GM12878 (cell line): ENCODE measurements at regions not wholly inside any gene's neighbourhood (a gene's known extent, or its start where the extent isn't known, plus 50 kb on each side); places are given as distances from the start of the nearest gene placed in this dataset.
"Not testable (repeated sequence)": the region's sequence is repeated elsewhere in the genome, so short reads cannot be mapped to it uniquely, and the experiment has no call there.

ENCODE experiments used
- ATAC-seq: fragments of 200-7000 bp; cut with Tn5 transposase; 3 replicates; pipeline ENCODE4 v1.9.1; 2020; ENCODE audit warnings: mild to moderate bottlenecking, moderate library complexity
- BruUV-seq: library from RNA; stranded (reverse); fragments of 400-500 nt; replicated peaks from 2 replicates; lab custom pipeline; 2021; lab: Mats Ljungman, UMichigan
- CTCF ChIA-PET: fragments of 300-600 bp; sonication (Branson Sonifier 250); formaldehyde crosslinking; extraction: SDS; loops from one replicate; lab custom pipeline; 2021; ENCODE audit warnings: inconsistent platforms; lab: Yijun Ruan, JAX
- POLR2A ChIA-PET: fragments of 350-600 bp; formaldehyde crosslinking; extraction: SDS; loops from one replicate; lab custom pipeline; 2021; ENCODE audit warnings: inconsistent platforms; lab: Charles Lee
- RAD21 ChIA-PET: fragments of 300-600 bp; sonication (Branson Sonifier 250); formaldehyde crosslinking; loops from one replicate; lab custom pipeline; 2023; ENCODE audit warnings: antibody characterized with exemption; ENCODE audit not compliant: unreplicated experiment; lab: Charles Lee
- SMC1A ChIA-PET: fragments of 300-600 bp; sonication (Branson Sonifier 250); formaldehyde crosslinking; loops from one replicate; lab custom pipeline; 2023; ENCODE audit not compliant: unreplicated experiment, uncharacterized antibody; lab: Charles Lee
- DNase-seq: peaks from one replicate; pipeline ENCODE4 v3.0.0-alpha.2; 2011; ENCODE audit warnings: low read depth, low spot score
- FAIRE-seq: peaks from 3 replicates; lab custom pipeline; 2011; peaks lifted over from hg19 to GRCh38; lab: Jason Lieb, UNC
- H2AFZ ChIP-seq: 2 replicates; pipeline ENCODE4 v1.6.0; 2011; ENCODE audit warnings: low read depth, low read length, control low read depth; ENCODE audit not compliant: control insufficient read depth
- H3K27ac ChIP-seq: 2 replicates; pipeline ENCODE4 v1.5.1; 2011; ENCODE audit warnings: control low read depth; ENCODE audit not compliant: control insufficient read depth, insufficient read depth
- H3K27me3 ChIP-seq, 2 experiments: replicated peaks in 1 of 2; 2 replicates each; pipeline versions ENCODE4 v1.6.0 to v1.6.1; 2011; ENCODE audit warnings: low read length in 1 of 2; ENCODE audit not compliant: control insufficient read depth in 2 of 2, insufficient read depth in 2 of 2
- H3K36me3 ChIP-seq, 2 experiments: 2 replicates each; pipeline ENCODE4 v1.5.1; 2011; ENCODE audit warnings: low read length in 1 of 2; ENCODE audit not compliant: control insufficient read depth in 2 of 2, insufficient read depth in 2 of 2
- H3K4me1 ChIP-seq: 2 replicates; pipeline ENCODE4 v1.6.1; 2011; ENCODE audit warnings: mild to moderate bottlenecking, low read length, moderate library complexity, mixed read lengths; ENCODE audit not compliant: control insufficient read depth, insufficient read depth
- H3K4me2 ChIP-seq: 2 replicates; pipeline ENCODE4 v1.6.0; 2011; ENCODE audit warnings: control low read depth; ENCODE audit not compliant: control insufficient read depth, insufficient read depth
- H3K4me3 ChIP-seq: fragments of 200-600 bp; sonication (generic); 2 replicates; pipeline ENCODE4 v1.5.1; 2016
- H3K79me2 ChIP-seq: 2 replicates; pipeline ENCODE4 v1.6.0; 2011; ENCODE audit warnings: low read length; ENCODE audit not compliant: control insufficient read depth, insufficient read depth
- H3K9ac ChIP-seq: 2 replicates; pipeline ENCODE4 v1.8.0; 2011; ENCODE audit warnings: low read length, control low read depth, mixed read lengths; ENCODE audit not compliant: control insufficient read depth, insufficient read depth
- H3K9me3 ChIP-seq: replicated peaks from 3 replicates; pipeline ENCODE4 v1.5.1; 2011; ENCODE audit warnings: mild to moderate bottlenecking, low read length; ENCODE audit not compliant: control insufficient read depth, insufficient read depth
- H4K20me1 ChIP-seq: 2 replicates; pipeline ENCODE4 v1.6.0; 2011; ENCODE audit not compliant: control insufficient read depth, insufficient read depth
- WGBS: methylation state at CpG from one replicate; pipeline ENCODE4 v1.1.6; 2016; ENCODE audit warnings: low lambda C conversion rate; ENCODE audit not compliant: insufficient replicate concordance, insufficient coverage; ENCODE audit errors: missing lambda C conversion rate; 5-methylcytosine and 5-hydroxymethylcytosine counted together
- in situ Hi-C: fragments of 300-500 bp; cut with MboI; formaldehyde crosslinking; loops from 9 replicates; pipeline ENCODE4 v1.14.3; 2018; ENCODE audit warnings: mixed read lengths
- intact Hi-C: fragments of 100-400 bp; cut with micrococcal nuclease; formaldehyde crosslinking; loops from one replicate; pipeline ENCODE4 v1.14.2; 2022; ENCODE audit not compliant: unreplicated experiment

DNA sequence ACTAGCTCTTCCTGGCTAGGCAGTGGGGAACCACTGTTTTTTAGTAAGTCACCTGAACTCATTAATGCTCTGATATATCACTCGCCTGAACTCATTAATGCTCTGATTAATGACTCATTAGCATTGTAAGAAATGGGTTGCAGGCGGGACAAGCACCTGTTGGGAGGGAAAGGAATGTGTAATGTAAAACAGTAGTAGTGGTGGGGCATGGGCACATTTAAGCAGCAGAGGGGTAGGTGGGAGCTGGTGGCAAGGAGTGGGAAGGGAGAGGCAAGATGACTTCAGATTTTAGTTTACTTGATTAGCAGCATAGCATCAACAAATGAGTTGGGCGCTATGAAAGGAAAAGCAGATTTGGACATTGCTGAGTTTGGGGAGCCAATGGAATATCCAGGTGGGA is 68.2 kb downstream of the SYT15B start:
- POLR2A ChIA-PET, CTCF ChIA-PET, H3K4me3 ChIP-seq, H3K4me1 ChIP-seq, intact Hi-C loops, H2AFZ ChIP-seq, H3K4me2 ChIP-seq, FAIRE-seq, H3K9me3 ChIP-seq, H3K9ac ChIP-seq, SMC1A ChIA-PET, H3K36me3 ChIP-seq, H3K79me2 ChIP-seq, DNase-seq, in situ Hi-C loops, BruUV-seq, H3K27me3 ChIP-seq, ATAC-seq, RAD21 ChIA-PET, H4K20me1 ChIP-seq, H3K27ac ChIP-seq: not testable (repeated sequence)
- 11% methylated on average over 2 of the region's 3 CpGs for WGBS

DNA sequence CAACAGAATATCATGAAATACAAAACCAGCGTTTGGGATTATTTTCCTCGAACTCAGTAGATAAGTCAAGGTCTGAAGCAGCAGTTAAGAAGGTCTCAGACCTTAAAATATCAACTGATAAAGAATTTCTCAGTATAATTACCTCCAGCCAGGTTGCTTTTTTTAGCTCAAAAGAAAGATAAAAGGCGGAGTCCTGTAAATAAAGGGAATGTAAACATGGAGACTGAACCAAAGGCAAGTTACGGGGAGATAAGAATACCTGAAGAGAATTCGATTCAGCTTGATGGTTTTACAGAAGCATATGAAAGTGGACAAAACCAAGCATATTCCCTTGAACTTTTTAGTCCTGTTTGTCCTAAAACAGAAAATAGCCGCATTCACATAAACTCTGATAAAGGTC is 73.1 kb downstream of the SYT15B start:
- intact Hi-C loops, H3K36me3 ChIP-seq, H3K27ac ChIP-seq, H3K79me2 ChIP-seq, H3K9me3 ChIP-seq, H3K4me1 ChIP-seq, H3K27me3 ChIP-seq, H4K20me1 ChIP-seq, H2AFZ ChIP-seq, H3K4me3 ChIP-seq, RAD21 ChIA-PET, POLR2A ChIA-PET, DNase-seq, H3K4me2 ChIP-seq, FAIRE-seq, H3K9ac ChIP-seq, SMC1A ChIA-PET, CTCF ChIA-PET, in situ Hi-C loops, ATAC-seq, BruUV-seq: not testable (repeated sequence)
- WGBS: 0% methylated on average over 1 of the region's 6 CpGs

DNA sequence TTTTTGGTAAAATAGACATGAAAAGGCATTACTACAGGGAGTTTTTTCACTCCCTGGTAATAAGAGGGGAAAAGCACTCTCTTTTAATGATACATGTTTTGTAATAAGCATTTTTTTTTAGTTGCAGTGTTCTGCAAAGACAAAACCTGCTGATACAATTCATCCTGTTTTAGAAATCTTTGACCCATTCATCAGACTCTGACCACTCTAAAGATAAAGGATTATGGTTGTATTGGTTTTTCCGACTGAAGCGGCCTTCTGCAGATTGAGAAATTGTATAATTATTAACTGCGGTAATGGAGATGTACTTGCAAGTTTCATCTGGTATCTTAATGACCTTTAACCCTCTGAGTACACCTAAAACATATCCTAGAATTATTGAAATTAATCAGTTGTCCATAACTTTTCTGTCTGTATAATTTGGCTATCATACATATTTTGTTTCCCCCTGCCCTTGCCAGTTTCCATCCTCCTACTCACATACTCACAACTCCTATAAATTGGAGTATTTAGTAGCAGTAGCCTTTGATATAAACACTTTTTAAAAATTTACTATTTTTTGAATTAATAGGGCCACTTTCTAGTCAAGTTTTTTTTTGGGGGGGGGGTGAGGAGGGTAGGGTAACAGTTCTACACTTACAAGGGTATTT is 79.4 kb downstream of the SYT15B start:
- H3K27ac ChIP-seq, H3K9me3 ChIP-seq, POLR2A ChIA-PET, H3K79me2 ChIP-seq, H3K4me1 ChIP-seq, in situ Hi-C loops, intact Hi-C loops, H3K9ac ChIP-seq, H3K27me3 ChIP-seq, CTCF ChIA-PET, SMC1A ChIA-PET, H4K20me1 ChIP-seq, H2AFZ ChIP-seq, H3K4me2 ChIP-seq, RAD21 ChIA-PET, DNase-seq, H3K36me3 ChIP-seq, FAIRE-seq, BruUV-seq, ATAC-seq, H3K4me3 ChIP-seq: not testable (repeated sequence)
- WGBS: no CpG with 5 or more reads among the region's 3 CpGs

DNA sequence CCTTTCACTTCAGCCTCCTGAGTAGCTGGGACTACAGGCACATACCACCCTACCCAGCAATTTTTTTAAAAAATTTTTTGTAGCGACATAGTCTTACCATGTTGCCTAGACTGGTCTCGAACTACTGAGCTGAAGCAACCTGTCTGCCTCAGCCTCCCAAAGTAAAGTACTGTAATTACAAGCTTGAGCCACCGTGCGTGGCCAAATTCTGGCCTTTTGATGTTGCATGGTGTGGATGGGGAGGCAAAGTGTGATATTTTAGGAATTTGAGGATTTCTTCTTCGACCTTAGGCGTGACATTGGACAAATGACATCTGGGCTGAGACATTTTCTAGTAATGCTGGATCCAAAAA is 81.8 kb downstream of the SYT15B start:
- DNase-seq, H2AFZ ChIP-seq, H3K9me3 ChIP-seq, H3K27ac ChIP-seq, SMC1A ChIA-PET, FAIRE-seq, CTCF ChIA-PET, H3K4me2 ChIP-seq, H3K4me3 ChIP-seq, intact Hi-C loops, H3K27me3 ChIP-seq, in situ Hi-C loops, H3K9ac ChIP-seq, H3K4me1 ChIP-seq, RAD21 ChIA-PET, BruUV-seq, ATAC-seq, H3K79me2 ChIP-seq, POLR2A ChIA-PET, H3K36me3 ChIP-seq, H4K20me1 ChIP-seq: not testable (repeated sequence)
- WGBS: no CpG with 5 or more reads among the region's 6 CpGs
